ENCODE measurements at regions not wholly inside any gene's neighbourhood (a gene's known extent, or its start where the extent isn't known, plus 50 kb on each side); places are given as distances from the start of the nearest gene placed in this dataset.

GRCh38 chr4:108287834-108288413, 119.2 kb upstream of the LEF1 start:
- H3K4me1 ChIP-seq (ENCODE audit: control insufficient read depth, insufficient read depth, low read length): no peaks in the 10 kb centered on the region
- Mint-ChIP-seq H3K36me3 (no peaks in the 10 kb centered on the region), H3K4me3 (no peak overlapping the region), H3K9me3 (no peaks in the 10 kb centered on the region), H3K4me1 (no peaks in the 10 kb centered on the region), H3K27ac (no peak overlapping the region), H3K27me3 (ENCODE audit: low read depth in 2 of 2) (peaks cover 7 to 23% of the 10 kb centered on the region in 2 donors)
- H3K36me3 ChIP-seq (ENCODE audit: control insufficient read depth, insufficient read depth, low read length): no peaks in the 10 kb centered on the region
- H3K27me3 ChIP-seq (ENCODE audit: control insufficient read depth, insufficient read depth, low read length): no peaks in the 10 kb centered on the region
- TF ChIP-seq CTCF (IDR thresholded peaks at IDR 0.05): no peak
- no peak for ATAC-seq
- no CpG with 5 or more reads among the region's 1 CpG for WGBS (ENCODE audit: insufficient coverage)
- H3K4me3 ChIP-seq (ENCODE audit: low read length): no peak overlapping the region
- intact Hi-C loops (cut with micrococcal nuclease): no loop called here
- H3K9me3 ChIP-seq (ENCODE audit: control insufficient read depth, insufficient read depth, low read length): no peaks in the 10 kb centered on the region
- no peak overlapping the region for H3K27ac ChIP-seq (ENCODE audit: low read length)
- no peak for DNase-seq

- no peak overlapping the region for H3K27ac Mint-ChIP-seq
- Histone ChIP-seq H3K9me3 (ENCODE audit: control insufficient read depth, insufficient read depth, low read length) (no peaks in the 10 kb centered on the region), H3K27ac (ENCODE audit: low read length) (no peak overlapping the region), H3K27me3 (ENCODE audit: control insufficient read depth, insufficient read depth, low read length) (no peaks in the 10 kb centered on the region), H3K4me1 (ENCODE audit: control insufficient read depth, insufficient read depth, low read length) (no peaks in the 10 kb centered on the region), H3K36me3 (ENCODE audit: control insufficient read depth, insufficient read depth, low read length) (no peaks in the 10 kb centered on the region), H3K4me3 (ENCODE audit: low read length) (no peak overlapping the region)
- no peaks in the 10 kb centered on the region for H3K36me3 Mint-ChIP-seq
- intact Hi-C loops (cut with micrococcal nuclease): no loop called here
- H3K4me1 Mint-ChIP-seq: no peaks in the 10 kb centered on the region
- H3K27me3 Mint-ChIP-seq (ENCODE audit: low read depth in 2 of 2): peaks cover 4 to 7% of the 10 kb centered on the region in 2 donors
- H3K9me3 Mint-ChIP-seq: peaks cover 0 to 2% of the 10 kb centered on the region in 2 donors
- ATAC-seq: no peak
- no peak for TF ChIP-seq CTCF (IDR thresholded peaks at IDR 0.05)
- H3K4me3 Mint-ChIP-seq: no peak overlapping the region
- no peak for DNase-seq
Measured at GRCh38 chr4:108280072-108280471, 111.3 kb upstream of the LEF1 start.

GRCh38 chr4:108276690-108277089, 108.0 kb upstream of the LEF1 start:
- no peaks in the 10 kb centered on the region for H3K9me3 ChIP-seq (ENCODE audit: control insufficient read depth, insufficient read depth, low read length)
- no peak overlapping the region for H3K27ac ChIP-seq (ENCODE audit: low read length)
- no peaks in the 10 kb centered on the region for H3K4me1 Mint-ChIP-seq
- no peaks in the 10 kb centered on the region for H3K4me1 ChIP-seq (ENCODE audit: control insufficient read depth, insufficient read depth, low read length)
- H3K27ac Mint-ChIP-seq: no peak overlapping the region
- ATAC-seq: no peak
- H3K27me3 Mint-ChIP-seq (ENCODE audit: low read depth in 2 of 2): peaks cover 0 to 2% of the 10 kb centered on the region in 2 donors
- H3K4me3 ChIP-seq (ENCODE audit: low read length): no peak overlapping the region
- H3K36me3 ChIP-seq (ENCODE audit: control insufficient read depth, insufficient read depth, low read length): no peaks in the 10 kb centered on the region
- H3K9me3 Mint-ChIP-seq: peaks cover 0 to 2% of the 10 kb centered on the region in 2 donors
- H3K27me3 ChIP-seq (ENCODE audit: control insufficient read depth, insufficient read depth, low read length): no peaks in the 10 kb centered on the region
- WGBS (ENCODE audit: insufficient coverage): 93% methylated on average over 3 of the region's 3 CpGs
- DNase-seq: no peak
- H3K4me3 Mint-ChIP-seq: no peak overlapping the region
- no peaks in the 10 kb centered on the region for H3K36me3 Mint-ChIP-seq
- intact Hi-C loops (cut with micrococcal nuclease): no loop called here
- TF ChIP-seq CTCF (IDR thresholded peaks at IDR 0.05): no peak

GRCh38 chr4:108272986-108273385, 104.3 kb upstream of the LEF1 start:
- Mint-ChIP-seq H3K4me1 (no peaks in the 10 kb centered on the region), H3K27me3 (ENCODE audit: low read depth in 2 of 2) (peaks cover 5 to 7% of the 10 kb centered on the region in 2 donors)

More at GRCh38 chr4:108272986-108273385, 104.3 kb upstream of the LEF1 start:
- Mint-ChIP-seq H3K4me3 (no peak overlapping the region), H3K36me3 (no peaks in the 10 kb centered on the region), H3K27ac (no peak overlapping the region), H3K9me3 (no peaks in the 10 kb centered on the region)
- H3K36me3 ChIP-seq (ENCODE audit: control insufficient read depth, insufficient read depth, low read length): no peaks in the 10 kb centered on the region
- DNase-seq (no peak), ATAC-seq (no peak)
- H3K4me1 ChIP-seq (ENCODE audit: control insufficient read depth, insufficient read depth, low read length): no peaks in the 10 kb centered on the region
- no peaks in the 10 kb centered on the region for H3K27me3 ChIP-seq (ENCODE audit: control insufficient read depth, insufficient read depth, low read length)
- intact Hi-C loops (cut with micrococcal nuclease): no loop called here
- H3K27ac ChIP-seq (ENCODE audit: low read length): no peak overlapping the region
- no peak overlapping the region for H3K4me3 ChIP-seq (ENCODE audit: low read length)
- no peak for TF ChIP-seq CTCF (IDR thresholded peaks at IDR 0.05)
- no peaks in the 10 kb centered on the region for H3K9me3 ChIP-seq (ENCODE audit: control insufficient read depth, insufficient read depth, low read length)
